ENCODE measurements at regions not wholly inside any gene's neighbourhood (a gene's known extent, or its start where the extent isn't known, plus 50 kb on each side); places are given as distances from the start of the nearest gene placed in this dataset.

GRCh38 chr4:18381186-18381585 is 359.6 kb upstream of the LCORL start:
- Histone ChIP-seq H3K4me3 (replicated peaks; ENCODE audit: insufficient read depth, low read length) (no peak overlapping the region), H3K27ac (replicated peaks) (no peak overlapping the region), H3K27me3 (ENCODE audit: insufficient read depth, poor library complexity, severe bottlenecking) (no peaks in the 10 kb centered on the region)
- DNase-seq (ENCODE audit: low read depth in 1 of 2, low spot score in 1 of 2) = no peak
- no peak for TF ChIP-seq REST (IDR thresholded peaks at IDR 0.05; ENCODE audit: insufficient replicate concordance, low read depth)
- no peak for TF ChIP-seq POLR2AphosphoS5 (IDR thresholded peaks at IDR 0.05; ENCODE audit: low read depth)
- no peak for TF ChIP-seq CTCF (IDR thresholded peaks at IDR 0.05; ENCODE audit: insufficient read depth, low read length)
- TF ChIP-seq SPI1 (IDR thresholded peaks at IDR 0.05; ENCODE audit: borderline replicate concordance, low read depth) = no peak
- TF ChIP-seq GABPA (IDR thresholded peaks at IDR 0.05; ENCODE audit: low read depth) = no peak

GRCh38 chr4:18369561-18369960 is 348.0 kb upstream of the LCORL start:
- Histone ChIP-seq H3K27me3 (ENCODE audit: insufficient read depth, poor library complexity, severe bottlenecking) (no peaks in the 10 kb centered on the region), H3K27ac (replicated peaks) (no peak overlapping the region), H3K4me3 (replicated peaks; ENCODE audit: insufficient read depth, low read length) (no peak overlapping the region)
- no peak for DNase-seq (ENCODE audit: low read depth in 1 of 2, low spot score in 1 of 2)
- TF ChIP-seq REST (IDR thresholded peaks at IDR 0.05; ENCODE audit: insufficient replicate concordance, low read depth) (no peak), GABPA (IDR thresholded peaks at IDR 0.05; ENCODE audit: low read depth) (no peak), SPI1 (IDR thresholded peaks at IDR 0.05; ENCODE audit: borderline replicate concordance, low read depth) (no peak), POLR2AphosphoS5 (IDR thresholded peaks at IDR 0.05; ENCODE audit: low read depth) (no peak), CTCF (IDR thresholded peaks at IDR 0.05; ENCODE audit: insufficient read depth, low read length) (no peak)

- peak; percentile 1 to 14 for DNase-seq (ENCODE audit: low read depth in 1 of 2, low spot score in 1 of 2)
- no peak overlapping the region for H3K27ac ChIP-seq (replicated peaks)
- no peaks in the 10 kb centered on the region for H3K27me3 ChIP-seq (ENCODE audit: insufficient read depth, poor library complexity, severe bottlenecking)
- H3K4me3 ChIP-seq (replicated peaks; ENCODE audit: insufficient read depth, low read length) = no peak overlapping the region
- TF ChIP-seq REST (IDR thresholded peaks at IDR 0.05; ENCODE audit: insufficient replicate concordance, low read depth) (no peak), CTCF (IDR thresholded peaks at IDR 0.05; ENCODE audit: insufficient read depth, low read length) (peak; percentile 11)
Observed at GRCh38 chr4:18366892-18367291, 345.3 kb upstream of the LCORL start.

Measured in HL-60 (cell line).